ENCODE measurements at regions not wholly inside any gene's neighbourhood (a gene's known extent, or its start where the extent isn't known, plus 50 kb on each side); places are given as distances from the start of the nearest gene placed in this dataset.

DNA sequence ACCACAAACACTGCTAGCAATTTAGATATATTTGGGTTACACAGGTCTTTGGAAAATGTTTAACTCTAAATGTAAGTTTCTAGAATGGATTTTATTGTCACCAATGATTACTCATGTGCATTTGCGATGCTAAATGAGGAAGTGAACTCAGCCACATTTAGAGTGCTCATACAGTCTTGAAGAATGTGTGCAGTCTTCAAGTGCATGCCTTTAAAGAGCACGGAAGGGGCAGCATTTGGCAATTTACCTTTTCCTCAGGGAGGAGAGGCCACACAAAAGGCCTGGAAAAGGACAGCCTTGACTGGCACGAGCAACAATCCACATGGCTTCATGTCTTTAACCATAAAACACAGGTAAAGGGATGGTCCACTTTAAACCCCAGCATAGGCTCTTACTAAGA, 78.5 kb upstream of the STK17B start:
- H2BK12ac ChIP-seq (ENCODE audit: insufficient read length, low read depth, low read length): no peak overlapping the region
- no peak overlapping the region for H3K56ac ChIP-seq (ENCODE audit: insufficient read length, low read depth, low read length)
- H4K8ac ChIP-seq (replicated peaks; ENCODE audit: insufficient read length, low read depth, low read length): no peak overlapping the region
- no peak overlapping the region for H2AK5ac ChIP-seq (ENCODE audit: insufficient read length, low read length)
- H3K4ac ChIP-seq (ENCODE audit: low read depth, low read length): no peak overlapping the region
- H3K27me3 ChIP-seq (ENCODE audit: insufficient read depth, low read length): no peaks in the 10 kb centered on the region
- Mint-ChIP-seq H3K9me3 (no peaks in the 10 kb centered on the region), H3K36me3 (ENCODE audit: insufficient read depth in 1 of 3, low read depth in 3 of 3) (peaks cover 0 to 2% (median 0%) of the 10 kb centered on the region in 3 experiments; a peak in 2 of 7 replicates), H3K27ac (no peak overlapping the region), H3K4me1 (no peaks in the 10 kb centered on the region), H3K4me3 (no peak overlapping the region), H3K27me3 (ENCODE audit: low read depth) (no peaks in the 10 kb centered on the region)
- DNase-seq: no peak
- H3K23ac ChIP-seq (ENCODE audit: insufficient read length, low read depth, low read length): no peak overlapping the region
- H2BK15ac ChIP-seq (ENCODE audit: low read depth, low read length): no peak overlapping the region
- no peaks in the 10 kb centered on the region for H3K4me1 ChIP-seq (ENCODE audit: insufficient read depth, low read length)
- no peak overlapping the region for H3T11ph ChIP-seq (ENCODE audit: low read length)
- H2BK120ac ChIP-seq (ENCODE audit: low read depth, low read length, poor library complexity, severe bottlenecking): no peak overlapping the region
- H3K79me2 ChIP-seq (ENCODE audit: insufficient read depth, low read length): no peaks in the 10 kb centered on the region
- no peak overlapping the region for H3K14ac ChIP-seq (ENCODE audit: insufficient read depth, low read length)
- no peaks in the 10 kb centered on the region for H3K79me1 ChIP-seq (ENCODE audit: insufficient read depth, low read depth, low read length, poor library complexity, severe bottlenecking)
- H3K27ac ChIP-seq (ENCODE audit: insufficient read length, low read depth, low read length): no peak overlapping the region
- no peak overlapping the region for H4K5ac ChIP-seq (ENCODE audit: insufficient read length, low read depth, low read length)
- no peaks in the 10 kb centered on the region for H3K9me3 ChIP-seq (ENCODE audit: control insufficient read depth, low read depth, low read length)
- no peak overlapping the region for H3K4me2 ChIP-seq (ENCODE audit: insufficient read depth, insufficient read length, low read length)
- H2AFZ ChIP-seq (ENCODE audit: low read length): no peak overlapping the region
- H4K20me1 ChIP-seq (ENCODE audit: control insufficient read depth, insufficient read depth, insufficient read length): no peaks in the 10 kb centered on the region
- H3K9ac ChIP-seq (ENCODE audit: extremely low read depth, insufficient read length, low read length): no peak overlapping the region
- no peak overlapping the region for H4K91ac ChIP-seq (ENCODE audit: insufficient read length, low read depth, low read length)
- no peaks in the 10 kb centered on the region for H3K23me2 ChIP-seq (ENCODE audit: insufficient read length, low read depth, low read length, poor library complexity, severe bottlenecking)
- H3K18ac ChIP-seq (ENCODE audit: insufficient read length, low read depth, low read length): no peak overlapping the region
- H2BK20ac ChIP-seq (ENCODE audit: low read depth, low read length, poor library complexity, severe bottlenecking): no peak overlapping the region
- no peak for TF ChIP-seq CTCF (conservative IDR thresholded peaks at IDR 0.05)
- WGBS (ENCODE audit: extremely low coverage, insufficient read length, low lambda C conversion rate): no CpG with 5 or more reads among the region's 3 CpGs
- H2BK5ac ChIP-seq (ENCODE audit: insufficient read length, low read length): no peak overlapping the region

Measured in H9 (cell line).